ENCODE measurements at regions not wholly inside any gene's neighbourhood (a gene's known extent, or its start where the extent isn't known, plus 50 kb on each side); places are given as distances from the start of the nearest gene placed in this dataset.

DNA sequence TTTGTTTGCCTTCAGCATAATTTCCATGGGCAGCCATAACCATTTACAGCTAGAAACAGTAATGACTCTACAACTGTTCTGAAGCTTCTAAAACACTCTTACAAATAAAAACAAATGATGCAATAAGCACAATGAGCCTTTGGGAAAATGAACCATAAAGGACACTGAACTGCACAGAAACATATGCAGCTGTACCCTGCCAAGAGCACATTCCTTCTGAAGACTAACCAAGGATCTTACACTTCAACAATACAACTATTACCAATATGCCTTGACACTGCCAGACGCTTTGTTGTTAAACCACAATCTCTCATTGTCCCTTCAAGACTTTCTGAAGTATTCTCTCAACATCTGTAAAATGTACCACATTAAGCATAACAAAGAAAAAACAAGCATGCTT lies 104.2 kb upstream of the HMHB1 start:
- no peak overlapping the region for H3K4me2 ChIP-seq
- TF ChIP-seq, protein P1, sequence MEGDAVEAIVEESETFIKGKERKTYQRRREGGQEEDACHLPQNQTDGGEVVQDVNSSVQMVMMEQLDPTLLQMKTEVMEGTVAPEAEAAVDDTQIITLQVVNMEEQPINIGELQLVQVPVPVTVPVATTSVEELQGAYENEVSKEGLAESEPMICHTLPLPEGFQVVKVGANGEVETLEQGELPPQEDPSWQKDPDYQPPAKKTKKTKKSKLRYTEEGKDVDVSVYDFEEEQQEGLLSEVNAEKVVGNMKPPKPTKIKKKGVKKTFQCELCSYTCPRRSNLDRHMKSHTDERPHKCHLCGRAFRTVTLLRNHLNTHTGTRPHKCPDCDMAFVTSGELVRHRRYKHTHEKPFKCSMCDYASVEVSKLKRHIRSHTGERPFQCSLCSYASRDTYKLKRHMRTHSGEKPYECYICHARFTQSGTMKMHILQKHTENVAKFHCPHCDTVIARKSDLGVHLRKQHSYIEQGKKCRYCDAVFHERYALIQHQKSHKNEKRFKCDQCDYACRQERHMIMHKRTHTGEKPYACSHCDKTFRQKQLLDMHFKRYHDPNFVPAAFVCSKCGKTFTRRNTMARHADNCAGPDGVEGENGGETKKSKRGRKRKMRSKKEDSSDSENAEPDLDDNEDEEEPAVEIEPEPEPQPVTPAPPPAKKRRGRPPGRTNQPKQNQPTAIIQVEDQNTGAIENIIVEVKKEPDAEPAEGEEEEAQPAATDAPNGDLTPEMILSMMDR (conservative IDR thresholded peaks at IDR 0.05; ENCODE audit: low read depth, low read length), result no peak

DNA sequence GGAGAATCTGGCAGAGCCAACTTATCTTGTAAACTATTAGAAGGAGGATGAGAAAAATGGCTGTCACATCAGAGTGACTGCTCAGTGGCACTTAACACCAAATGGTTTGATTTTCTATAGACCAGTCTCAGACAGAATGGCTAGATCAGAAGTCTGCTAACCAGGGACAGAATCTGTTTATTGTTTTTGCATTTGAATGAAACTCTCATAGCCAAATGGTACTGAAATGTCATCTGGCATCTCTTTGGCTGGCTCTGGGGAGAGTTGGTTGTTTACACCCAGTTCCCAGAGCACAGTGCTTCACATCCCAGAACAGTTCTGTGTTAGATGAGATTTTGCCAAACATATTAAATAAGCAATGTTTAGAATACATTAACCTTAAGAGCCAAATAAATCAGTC lies 106.6 kb upstream of the HMHB1 start:
- Histone ChIP-seq H3K4me3 (IDR thresholded peaks at IDR 0.05; ENCODE audit: insufficient read depth, low read depth, low read length) (no peak overlapping the region), H3K36me3 (ENCODE audit: insufficient read depth) (no peaks in the 10 kb centered on the region), H3K4me1 (ENCODE audit: low read depth, poor library complexity, severe bottlenecking) (peaks cover under 1% of the 10 kb centered on the region), H3K9ac (no peak overlapping the region), H4K20me1 (ENCODE audit: insufficient read depth) (no peaks in the 10 kb centered on the region), H3K27ac (no peak overlapping the region), H2AFZ (ENCODE audit: low read depth) (no peak overlapping the region), H3K4me2 (no peak overlapping the region), H3K27me3 (ENCODE audit: insufficient read depth, low read depth) (no peaks in the 10 kb centered on the region), H3K79me2 (ENCODE audit: insufficient read depth, low read depth) (no peaks in the 10 kb centered on the region)
- TF ChIP-seq, protein P1 (conservative IDR thresholded peaks at IDR 0.05; ENCODE audit: low read depth, low read length), result no peak

More for the DNA sequence above, 104.2 kb upstream of the HMHB1 start:
- Histone ChIP-seq H3K27ac (no peak overlapping the region), H2AFZ (ENCODE audit: low read depth) (no peak overlapping the region), H3K36me3 (ENCODE audit: insufficient read depth) (no peaks in the 10 kb centered on the region), H3K27me3 (ENCODE audit: insufficient read depth, low read depth) (no peaks in the 10 kb centered on the region), H4K20me1 (ENCODE audit: insufficient read depth) (no peaks in the 10 kb centered on the region), H3K9ac (no peak overlapping the region), H3K4me1 (ENCODE audit: low read depth, poor library complexity, severe bottlenecking) (no peaks in the 10 kb centered on the region), H3K79me2 (ENCODE audit: insufficient read depth, low read depth) (no peaks in the 10 kb centered on the region), H3K4me3 (IDR thresholded peaks at IDR 0.05; ENCODE audit: insufficient read depth, low read depth, low read length) (no peak overlapping the region)

DNA sequence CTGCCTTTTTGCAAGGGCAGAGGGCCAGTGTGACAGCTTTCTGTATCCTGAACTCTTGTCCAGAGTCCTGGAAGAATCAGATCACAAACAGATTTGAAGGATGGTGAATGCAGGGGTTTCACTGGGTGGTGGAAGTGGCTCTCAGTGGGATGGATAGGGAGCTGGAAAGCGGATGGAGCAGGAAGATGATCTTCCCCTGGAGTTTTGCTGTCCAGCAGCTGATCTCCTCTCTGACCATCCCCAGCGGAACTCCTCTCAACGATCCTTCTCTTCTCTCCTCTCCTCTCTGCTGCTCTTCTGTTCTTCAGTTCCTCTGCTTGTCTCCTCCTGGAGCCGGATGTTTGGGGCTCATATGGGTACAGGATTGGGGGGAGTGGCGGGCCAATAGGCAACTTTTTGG lies 108.3 kb upstream of the HMHB1 start:
- H3K4me3 ChIP-seq (IDR thresholded peaks at IDR 0.05; ENCODE audit: insufficient read depth, low read depth, low read length), result no peak overlapping the region
- TF ChIP-seq, protein P1 (conservative IDR thresholded peaks at IDR 0.05; ENCODE audit: low read depth, low read length), result no peak
- no peak overlapping the region for H3K9ac ChIP-seq
- peaks cover 16% of the 10 kb centered on the region for H3K4me1 ChIP-seq (ENCODE audit: low read depth, poor library complexity, severe bottlenecking)
- H4K20me1 ChIP-seq (ENCODE audit: insufficient read depth), result no peaks in the 10 kb centered on the region
- H3K4me2 ChIP-seq, result no peak overlapping the region
- H3K79me2 ChIP-seq (ENCODE audit: insufficient read depth, low read depth), result no peaks in the 10 kb centered on the region
- no peak overlapping the region for H3K27ac ChIP-seq
- H2AFZ ChIP-seq (ENCODE audit: low read depth), result no peak overlapping the region
- H3K36me3 ChIP-seq (ENCODE audit: insufficient read depth), result no peaks in the 10 kb centered on the region
- H3K27me3 ChIP-seq (ENCODE audit: insufficient read depth, low read depth), result no peaks in the 10 kb centered on the region

DNA sequence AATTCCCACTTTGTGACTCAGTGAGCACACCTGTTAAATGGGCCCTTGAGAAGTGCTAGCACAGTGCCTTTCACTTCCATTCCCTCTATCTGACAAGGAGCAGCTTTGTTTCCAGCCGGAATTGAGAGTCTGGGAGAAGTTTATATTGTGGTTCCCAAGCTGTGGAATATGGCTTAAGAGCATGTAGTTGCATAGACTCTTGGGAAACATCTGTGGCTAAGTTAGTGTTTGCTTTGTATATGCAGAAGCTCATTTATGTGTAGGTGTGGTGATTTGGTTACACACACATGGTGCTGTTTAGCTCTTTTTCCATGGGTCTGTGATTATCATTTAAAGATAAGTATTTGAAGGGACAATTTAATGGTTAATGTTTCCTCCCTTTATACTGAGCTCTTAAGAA lies 110.5 kb upstream of the HMHB1 start:
- H3K27ac ChIP-seq, result no peak overlapping the region
- no peak overlapping the region for H3K9ac ChIP-seq
- no peaks in the 10 kb centered on the region for H3K79me2 ChIP-seq (ENCODE audit: insufficient read depth, low read depth)
- TF ChIP-seq, protein P1 (conservative IDR thresholded peaks at IDR 0.05; ENCODE audit: low read depth, low read length), result no peak
- H3K27me3 ChIP-seq (ENCODE audit: insufficient read depth, low read depth), result no peaks in the 10 kb centered on the region
- H4K20me1 ChIP-seq (ENCODE audit: insufficient read depth), result no peaks in the 10 kb centered on the region
- no peak overlapping the region for H2AFZ ChIP-seq (ENCODE audit: low read depth)
- peaks cover 37% of the 10 kb centered on the region for H3K4me1 ChIP-seq (ENCODE audit: low read depth, poor library complexity, severe bottlenecking)
- H3K36me3 ChIP-seq (ENCODE audit: insufficient read depth), result no peaks in the 10 kb centered on the region
- no peak overlapping the region for H3K4me3 ChIP-seq (IDR thresholded peaks at IDR 0.05; ENCODE audit: insufficient read depth, low read depth, low read length)
- H3K4me2 ChIP-seq, result no peak overlapping the region
